ENCODE measurements at regions not wholly inside any gene's neighbourhood (a gene's known extent, or its start where the extent isn't known, plus 50 kb on each side); places are given as distances from the start of the nearest gene placed in this dataset.

DNA sequence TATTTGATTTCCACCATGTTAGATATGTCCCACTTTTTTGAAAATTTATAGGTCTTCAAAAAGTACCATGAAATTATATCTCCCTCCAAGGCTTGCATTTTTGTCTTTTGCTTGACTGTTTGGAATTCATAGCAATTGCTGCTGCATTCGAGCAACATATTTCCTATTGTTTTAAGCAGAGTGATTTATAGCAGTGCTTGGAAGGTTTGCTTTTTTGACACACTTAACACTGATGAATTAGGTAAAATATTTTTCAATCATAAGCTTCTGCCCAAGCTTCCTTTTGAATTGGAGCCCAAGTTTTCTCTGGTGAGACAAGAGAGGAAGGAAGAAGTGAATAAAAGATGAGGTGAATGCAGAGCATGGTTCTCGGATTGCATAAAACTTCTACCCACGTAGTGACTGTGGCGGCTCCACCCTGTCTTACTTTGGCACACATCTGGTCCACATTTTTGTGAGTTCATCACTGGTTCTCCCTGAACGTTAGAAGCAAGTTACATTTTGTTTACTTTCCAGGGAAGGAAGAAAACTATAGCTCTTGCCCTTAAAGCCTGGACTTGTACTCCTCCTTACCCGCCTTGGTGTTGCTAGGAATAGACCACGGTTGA is 667.0 kb downstream of the TSN start:
- TF ChIP-seq POLR2A (IDR thresholded peaks at IDR 0.05; ENCODE audit: extremely low read depth, insufficient read length) = no peak
- TF ChIP-seq, protein P1, sequence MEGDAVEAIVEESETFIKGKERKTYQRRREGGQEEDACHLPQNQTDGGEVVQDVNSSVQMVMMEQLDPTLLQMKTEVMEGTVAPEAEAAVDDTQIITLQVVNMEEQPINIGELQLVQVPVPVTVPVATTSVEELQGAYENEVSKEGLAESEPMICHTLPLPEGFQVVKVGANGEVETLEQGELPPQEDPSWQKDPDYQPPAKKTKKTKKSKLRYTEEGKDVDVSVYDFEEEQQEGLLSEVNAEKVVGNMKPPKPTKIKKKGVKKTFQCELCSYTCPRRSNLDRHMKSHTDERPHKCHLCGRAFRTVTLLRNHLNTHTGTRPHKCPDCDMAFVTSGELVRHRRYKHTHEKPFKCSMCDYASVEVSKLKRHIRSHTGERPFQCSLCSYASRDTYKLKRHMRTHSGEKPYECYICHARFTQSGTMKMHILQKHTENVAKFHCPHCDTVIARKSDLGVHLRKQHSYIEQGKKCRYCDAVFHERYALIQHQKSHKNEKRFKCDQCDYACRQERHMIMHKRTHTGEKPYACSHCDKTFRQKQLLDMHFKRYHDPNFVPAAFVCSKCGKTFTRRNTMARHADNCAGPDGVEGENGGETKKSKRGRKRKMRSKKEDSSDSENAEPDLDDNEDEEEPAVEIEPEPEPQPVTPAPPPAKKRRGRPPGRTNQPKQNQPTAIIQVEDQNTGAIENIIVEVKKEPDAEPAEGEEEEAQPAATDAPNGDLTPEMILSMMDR (IDR thresholded peaks at IDR 0.05; ENCODE audit: low read depth, low read length) = no peak
- TF ChIP-seq MYC (IDR thresholded peaks at IDR 0.05; ENCODE audit: low read depth, low read length) = no peak
